ENCODE measurements at regions not wholly inside any gene's neighbourhood (a gene's known extent, or its start where the extent isn't known, plus 50 kb on each side); places are given as distances from the start of the nearest gene placed in this dataset.

DNA sequence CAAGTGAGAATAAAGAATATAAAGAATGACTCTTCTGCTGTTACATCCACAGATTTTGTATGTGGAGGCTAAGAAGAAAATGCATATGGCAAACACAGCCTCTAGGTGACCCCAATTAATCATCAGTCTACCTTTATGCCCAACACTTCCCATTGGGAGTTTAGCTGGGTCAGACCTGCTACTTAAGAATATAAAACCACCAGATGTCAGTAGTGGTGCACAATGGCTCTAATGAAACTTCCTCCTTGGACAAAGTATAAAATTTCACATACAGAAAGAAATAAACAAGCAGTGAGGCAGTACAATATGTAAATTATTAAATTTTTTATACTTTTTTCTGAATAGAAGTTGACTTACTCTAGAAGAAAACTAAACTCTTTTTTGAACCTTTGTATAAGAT, 539.9 kb downstream of the BRINP1 start:
- TF ChIP-seq, protein P1, sequence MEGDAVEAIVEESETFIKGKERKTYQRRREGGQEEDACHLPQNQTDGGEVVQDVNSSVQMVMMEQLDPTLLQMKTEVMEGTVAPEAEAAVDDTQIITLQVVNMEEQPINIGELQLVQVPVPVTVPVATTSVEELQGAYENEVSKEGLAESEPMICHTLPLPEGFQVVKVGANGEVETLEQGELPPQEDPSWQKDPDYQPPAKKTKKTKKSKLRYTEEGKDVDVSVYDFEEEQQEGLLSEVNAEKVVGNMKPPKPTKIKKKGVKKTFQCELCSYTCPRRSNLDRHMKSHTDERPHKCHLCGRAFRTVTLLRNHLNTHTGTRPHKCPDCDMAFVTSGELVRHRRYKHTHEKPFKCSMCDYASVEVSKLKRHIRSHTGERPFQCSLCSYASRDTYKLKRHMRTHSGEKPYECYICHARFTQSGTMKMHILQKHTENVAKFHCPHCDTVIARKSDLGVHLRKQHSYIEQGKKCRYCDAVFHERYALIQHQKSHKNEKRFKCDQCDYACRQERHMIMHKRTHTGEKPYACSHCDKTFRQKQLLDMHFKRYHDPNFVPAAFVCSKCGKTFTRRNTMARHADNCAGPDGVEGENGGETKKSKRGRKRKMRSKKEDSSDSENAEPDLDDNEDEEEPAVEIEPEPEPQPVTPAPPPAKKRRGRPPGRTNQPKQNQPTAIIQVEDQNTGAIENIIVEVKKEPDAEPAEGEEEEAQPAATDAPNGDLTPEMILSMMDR (IDR thresholded peaks at IDR 0.05), result peak; percentile 54
- TF ChIP-seq EZH2 (IDR thresholded peaks at IDR 0.05) (no peak), EZH2phosphoT487 (IDR thresholded peaks at IDR 0.05) (no peak)
